ENCODE measurements at regions not wholly inside any gene's neighbourhood (a gene's known extent, or its start where the extent isn't known, plus 50 kb on each side); places are given as distances from the start of the nearest gene placed in this dataset.
A peak's percentile ranks its signal among the peaks of the same experiment; 100 is the strongest.

DNA sequence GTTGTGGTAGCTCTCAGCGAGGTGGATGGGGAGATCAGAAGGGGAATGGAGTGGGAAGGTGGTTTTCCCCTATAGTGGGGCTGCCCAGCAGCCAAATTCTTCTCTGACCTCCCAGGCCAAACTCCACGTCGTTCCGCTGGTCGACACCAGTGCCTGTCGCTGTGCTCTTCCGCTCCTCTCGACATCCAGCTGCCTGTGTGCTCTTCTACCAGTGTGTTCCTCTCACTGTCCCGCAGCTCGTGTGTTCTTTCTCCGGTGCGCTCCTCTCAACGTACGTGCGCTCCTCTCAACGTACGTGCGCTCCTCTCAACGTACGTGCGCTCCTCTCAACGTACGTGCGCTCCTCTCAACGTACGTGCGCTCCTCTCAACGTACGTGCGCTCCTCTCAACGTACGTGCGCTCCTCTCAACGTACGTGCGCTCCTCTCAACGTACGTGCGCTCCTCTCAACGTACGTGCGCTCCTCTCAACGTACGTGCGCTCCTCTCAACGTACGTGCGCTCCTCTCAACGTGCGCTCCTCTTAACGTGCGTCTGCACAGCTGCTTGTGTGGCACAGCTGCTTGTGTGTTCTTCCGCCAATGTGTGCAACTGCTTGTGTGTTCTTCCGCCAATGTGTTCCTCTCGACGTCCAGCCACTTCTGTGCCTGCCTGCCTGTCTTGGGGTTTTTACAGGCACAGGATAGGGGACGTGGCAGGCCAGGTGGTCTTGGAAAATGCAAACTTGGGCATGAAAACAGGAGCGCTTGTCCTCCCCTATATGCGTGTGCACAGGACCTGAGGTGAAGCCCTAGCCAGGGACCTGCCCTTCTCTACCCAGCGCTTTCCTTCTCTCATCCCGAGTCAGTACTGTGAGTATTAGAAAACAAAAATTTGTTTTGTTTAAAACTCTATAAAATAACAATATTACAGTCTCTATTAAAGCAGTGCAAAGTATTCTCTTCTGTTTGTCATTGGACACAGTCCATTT, 991.1 kb downstream of the GBE1 start:
- peak overlapping the region; percentile 96 for H3K27ac ChIP-seq

DNA sequence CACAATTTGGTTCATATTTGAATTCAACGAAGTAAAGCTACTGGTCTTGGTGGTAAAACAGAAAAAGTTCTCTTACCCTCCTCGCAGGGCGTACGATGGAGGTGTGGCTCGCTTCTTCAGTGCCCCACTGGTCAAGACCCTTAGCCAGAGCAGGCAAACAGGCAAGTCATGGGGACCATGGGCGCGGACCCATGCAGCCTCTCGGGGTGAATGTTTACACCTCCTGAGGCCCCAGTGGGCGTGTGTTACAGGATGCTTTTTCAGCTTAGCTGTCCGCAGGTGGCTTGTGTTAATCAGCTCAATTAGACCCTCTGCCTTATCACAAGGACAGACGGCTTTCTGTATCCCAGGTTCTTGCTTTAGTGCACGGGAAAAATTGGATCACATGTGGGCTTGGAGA, 991.8 kb downstream of the GBE1 start:
- no peak for TF ChIP-seq ZFX (IDR thresholded peaks at IDR 0.05)
- TF ChIP-seq, protein P1, sequence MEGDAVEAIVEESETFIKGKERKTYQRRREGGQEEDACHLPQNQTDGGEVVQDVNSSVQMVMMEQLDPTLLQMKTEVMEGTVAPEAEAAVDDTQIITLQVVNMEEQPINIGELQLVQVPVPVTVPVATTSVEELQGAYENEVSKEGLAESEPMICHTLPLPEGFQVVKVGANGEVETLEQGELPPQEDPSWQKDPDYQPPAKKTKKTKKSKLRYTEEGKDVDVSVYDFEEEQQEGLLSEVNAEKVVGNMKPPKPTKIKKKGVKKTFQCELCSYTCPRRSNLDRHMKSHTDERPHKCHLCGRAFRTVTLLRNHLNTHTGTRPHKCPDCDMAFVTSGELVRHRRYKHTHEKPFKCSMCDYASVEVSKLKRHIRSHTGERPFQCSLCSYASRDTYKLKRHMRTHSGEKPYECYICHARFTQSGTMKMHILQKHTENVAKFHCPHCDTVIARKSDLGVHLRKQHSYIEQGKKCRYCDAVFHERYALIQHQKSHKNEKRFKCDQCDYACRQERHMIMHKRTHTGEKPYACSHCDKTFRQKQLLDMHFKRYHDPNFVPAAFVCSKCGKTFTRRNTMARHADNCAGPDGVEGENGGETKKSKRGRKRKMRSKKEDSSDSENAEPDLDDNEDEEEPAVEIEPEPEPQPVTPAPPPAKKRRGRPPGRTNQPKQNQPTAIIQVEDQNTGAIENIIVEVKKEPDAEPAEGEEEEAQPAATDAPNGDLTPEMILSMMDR (conservative IDR thresholded peaks at IDR 0.05), result no peak
- H3K27ac ChIP-seq, result peak overlapping the region; percentile 96

More for the DNA sequence above, 991.1 kb downstream of the GBE1 start:
- no peak for TF ChIP-seq ZFX (IDR thresholded peaks at IDR 0.05)
- TF ChIP-seq, protein P1 (conservative IDR thresholded peaks at IDR 0.05), result no peak

DNA sequence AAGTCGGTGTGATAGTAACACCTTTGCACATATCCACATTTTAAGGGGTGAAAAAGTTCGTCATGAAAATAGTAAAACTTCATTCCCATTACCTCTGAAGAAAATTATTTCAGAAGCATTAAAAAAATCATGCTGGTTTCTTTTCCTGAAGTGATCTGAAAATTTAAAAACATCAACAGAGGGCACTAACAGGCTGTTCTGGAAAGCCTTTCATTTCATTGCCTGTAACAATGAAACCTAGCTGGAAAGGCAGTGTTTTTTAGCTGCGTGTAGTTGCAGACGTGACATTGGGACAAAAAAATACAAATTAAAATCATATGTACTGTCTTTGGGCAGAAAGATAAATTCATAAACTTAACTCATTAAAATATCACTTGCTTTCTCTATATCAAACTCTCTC, 993.8 kb downstream of the GBE1 start:
- TF ChIP-seq, protein P1 (conservative IDR thresholded peaks at IDR 0.05), result peak; percentile 30
- no peak for TF ChIP-seq ZFX (IDR thresholded peaks at IDR 0.05)

DNA sequence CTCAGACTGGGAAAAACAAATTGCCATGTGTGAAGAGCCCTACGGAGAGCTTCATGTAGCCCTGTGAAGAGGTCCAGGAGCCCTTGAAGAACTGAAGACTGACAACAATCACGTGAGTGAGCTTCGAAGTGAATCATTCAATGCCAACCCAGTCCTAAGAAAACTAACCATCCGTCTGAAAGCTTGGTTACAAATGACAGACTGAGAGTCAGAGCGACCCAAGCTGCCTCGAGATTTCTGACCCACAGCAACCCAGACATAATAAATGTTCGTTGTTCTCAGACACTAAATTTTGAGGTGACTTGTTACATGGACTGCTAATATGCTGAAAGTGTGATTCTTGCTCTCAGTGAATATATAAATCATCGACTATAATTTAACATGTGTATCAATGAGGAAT, 987.2 kb upstream of the ROBO1 start:
- TF ChIP-seq ZFX (IDR thresholded peaks at IDR 0.05), result no peak
- TF ChIP-seq, protein P1 (conservative IDR thresholded peaks at IDR 0.05), result no peak
- H3K27ac ChIP-seq, result no peak overlapping the region

More for the DNA sequence above, 993.8 kb downstream of the GBE1 start:
- H3K27ac ChIP-seq, result no peak overlapping the region

DNA sequence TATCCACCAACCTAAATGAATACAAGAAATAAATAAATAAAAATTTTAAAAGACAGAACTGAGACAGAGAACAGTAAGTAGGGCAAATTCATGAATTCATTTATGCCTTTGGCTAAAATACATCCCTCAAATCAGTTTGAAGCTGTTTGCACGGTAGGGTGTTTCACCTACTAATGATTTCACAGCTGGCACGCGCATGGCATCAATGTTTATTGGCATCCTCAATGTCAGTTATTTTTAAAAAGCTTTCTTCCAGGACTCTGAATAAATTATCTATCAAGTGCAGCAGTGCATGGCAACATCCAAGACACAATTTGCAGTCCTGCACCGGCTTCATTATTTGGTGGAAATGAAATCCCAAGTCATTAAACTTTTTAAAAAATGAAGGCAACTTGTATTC, 985.2 kb upstream of the ROBO1 start:
- TF ChIP-seq ZFX (IDR thresholded peaks at IDR 0.05), result no peak
- TF ChIP-seq, protein P1 (conservative IDR thresholded peaks at IDR 0.05), result no peak
- H3K27ac ChIP-seq, result no peak overlapping the region

DNA sequence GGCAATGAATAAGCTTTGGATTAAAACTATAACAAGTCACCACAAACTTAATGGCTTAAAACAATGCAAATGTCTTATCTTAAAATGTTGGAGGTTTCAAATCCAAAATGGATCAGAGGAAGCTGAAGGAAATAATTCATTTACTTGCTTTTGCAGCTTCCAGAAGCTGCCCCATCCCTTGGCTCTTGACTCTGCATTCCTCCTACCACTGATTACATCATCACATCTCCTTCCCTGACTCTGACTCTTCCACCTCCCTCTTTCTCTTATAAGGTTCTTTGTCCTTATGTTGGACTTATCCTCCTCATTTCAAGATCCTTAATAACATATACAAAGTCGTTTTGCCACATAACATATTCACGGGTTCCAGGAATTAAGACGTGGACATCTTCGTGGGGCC, 982.8 kb upstream of the ROBO1 start:
- no peak for TF ChIP-seq ZFX (IDR thresholded peaks at IDR 0.05)
- TF ChIP-seq, protein P1 (conservative IDR thresholded peaks at IDR 0.05), result no peak
- H3K27ac ChIP-seq, result no peak overlapping the region

DNA sequence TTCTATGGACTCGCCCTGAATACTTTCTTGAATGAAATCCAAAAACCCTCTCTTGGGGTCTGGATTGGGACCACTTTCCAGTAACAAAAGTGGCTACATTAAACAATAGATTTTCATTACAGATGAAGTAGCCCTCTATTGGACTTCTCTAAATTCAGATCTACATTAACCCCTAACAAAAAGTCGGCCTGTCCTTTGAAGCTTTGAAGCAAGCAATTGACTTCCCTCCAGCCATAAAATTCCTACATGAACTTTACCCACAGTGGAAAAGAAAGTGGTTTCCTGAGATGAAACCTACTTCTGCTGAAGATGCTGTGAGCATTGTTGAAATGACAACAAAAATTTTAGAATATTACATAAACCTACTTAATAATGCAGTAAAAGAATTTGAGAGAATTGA, 967.1 kb upstream of the ROBO1 start:
- TF ChIP-seq ZFX (IDR thresholded peaks at IDR 0.05), result no peak
- TF ChIP-seq, protein P1 (conservative IDR thresholded peaks at IDR 0.05), result no peak
- no peak overlapping the region for H3K27ac ChIP-seq
